ENCODE measurements at regions not wholly inside any gene's neighbourhood (a gene's known extent, or its start where the extent isn't known, plus 50 kb on each side); places are given as distances from the start of the nearest gene placed in this dataset.

- no peak overlapping the region for H3K23ac ChIP-seq (ENCODE audit: low read depth, low read length, poor library complexity)
- no peak overlapping the region for H2BK5ac ChIP-seq (ENCODE audit: low read length)
- H2AK5ac ChIP-seq (ENCODE audit: low read depth, low read length), result no peak overlapping the region
- H3K4me2 ChIP-seq (ENCODE audit: insufficient read depth, low read length, poor library complexity, severe bottlenecking), result no peak overlapping the region
- H3K4me3 ChIP-seq (ENCODE audit: low read length in 2 of 2), result no peak overlapping the region
- no peak for DNase-seq (ENCODE audit: low spot score)
- H2BK15ac ChIP-seq (ENCODE audit: low read length), result no peak overlapping the region
- no peaks in the 10 kb centered on the region for H3K9me3 ChIP-seq (replicated peaks in 1 of 2; ENCODE audit: control insufficient read depth in 2 of 2, insufficient read depth in 1 of 2, low read depth in 1 of 2, low read length in 2 of 2)
- H3K9ac ChIP-seq (ENCODE audit: low read depth, low read length, poor library complexity), result no peak overlapping the region
- H2BK12ac ChIP-seq (ENCODE audit: low read length), result no peak overlapping the region
- H4K8ac ChIP-seq (ENCODE audit: low read depth, low read length), result no peak overlapping the region
- no peak overlapping the region for H4K91ac ChIP-seq (ENCODE audit: low read depth, low read length, poor library complexity)
- no peak overlapping the region for H2BK120ac ChIP-seq (ENCODE audit: low read depth, low read length)
- H3K18ac ChIP-seq (ENCODE audit: low read length), result no peak overlapping the region
- peak overlapping the region; percentile 10 for H2AFZ ChIP-seq (ENCODE audit: low read length)
- no peaks in the 10 kb centered on the region for H3K36me3 ChIP-seq (replicated peaks in 1 of 2; ENCODE audit: control insufficient read depth in 2 of 2, insufficient read depth in 2 of 2, low read length in 2 of 2)
- no CpG with 5 or more reads among the region's 4 CpGs for WGBS, 2 donors (ENCODE audit: extremely low coverage in 2 of 2, insufficient read length in 2 of 2, insufficient replicate concordance in 1 of 2)
- no peak overlapping the region for H3K4ac ChIP-seq (ENCODE audit: low read length)
- no peak overlapping the region for H3K27ac ChIP-seq (replicated peaks; ENCODE audit: low read length)
- H3K79me1 ChIP-seq (ENCODE audit: low read depth, low read length), result no peaks in the 10 kb centered on the region
- H3K4me1 ChIP-seq (ENCODE audit: control insufficient read depth in 2 of 2, insufficient read depth in 1 of 2, low read depth in 1 of 2, low read length in 2 of 2), result no peaks in the 10 kb centered on the region
- no peak overlapping the region for H3K14ac ChIP-seq (ENCODE audit: low read length)
- no peaks in the 10 kb centered on the region for H3K27me3 ChIP-seq (ENCODE audit: control insufficient read depth in 3 of 3, insufficient read depth in 3 of 3, low read depth in 1 of 3, low read length in 3 of 3)
Observed at GRCh38 chr15:60162968-60163355, 158.9 kb downstream of the FOXB1 start.

GRCh38 chr15:60165111-60165510 lies 161.0 kb downstream of the FOXB1 start:
- Histone ChIP-seq H3K4me2 (ENCODE audit: insufficient read depth, low read length, poor library complexity, severe bottlenecking) (no peak overlapping the region), H3K9me3 (replicated peaks in 1 of 2; ENCODE audit: control insufficient read depth in 2 of 2, insufficient read depth in 1 of 2, low read depth in 1 of 2, low read length in 2 of 2) (no peaks in the 10 kb centered on the region), H3K9ac (ENCODE audit: low read depth, low read length, poor library complexity) (no peak overlapping the region), H3K23ac (ENCODE audit: low read depth, low read length, poor library complexity) (no peak overlapping the region), H3K27me3 (ENCODE audit: control insufficient read depth in 3 of 3, insufficient read depth in 3 of 3, low read depth in 1 of 3, low read length in 3 of 3) (no peaks in the 10 kb centered on the region), H4K91ac (ENCODE audit: low read depth, low read length, poor library complexity) (no peak overlapping the region), H2BK5ac (ENCODE audit: low read length) (no peak overlapping the region), H2BK12ac (ENCODE audit: low read length) (no peak overlapping the region), H3K4me3 (ENCODE audit: low read length in 2 of 2) (no peak overlapping the region), H3K14ac (ENCODE audit: low read length) (no peak overlapping the region), H3K27ac (replicated peaks; ENCODE audit: low read length) (no peak overlapping the region), H2AFZ (ENCODE audit: low read length) (no peak overlapping the region), H2BK120ac (ENCODE audit: low read depth, low read length) (no peak overlapping the region), H3K36me3 (replicated peaks in 1 of 2; ENCODE audit: control insufficient read depth in 2 of 2, insufficient read depth in 2 of 2, low read length in 2 of 2) (no peaks in the 10 kb centered on the region), H3K18ac (ENCODE audit: low read length) (peak overlapping the region; percentile 48), H3K4me1 (ENCODE audit: control insufficient read depth in 2 of 2, insufficient read depth in 1 of 2, low read depth in 1 of 2, low read length in 2 of 2) (no peaks in the 10 kb centered on the region), H3K4ac (ENCODE audit: low read length) (no peak overlapping the region), H2AK5ac (ENCODE audit: low read depth, low read length) (no peak overlapping the region), H3K79me1 (ENCODE audit: low read depth, low read length) (no peaks in the 10 kb centered on the region), H2BK15ac (ENCODE audit: low read length) (no peak overlapping the region), H4K8ac (ENCODE audit: low read depth, low read length) (no peak overlapping the region)
- no CpG with 5 or more reads among the region's 3 CpGs for whole genome bisulfite sequencing, 2 donors (ENCODE audit: extremely low coverage in 2 of 2, insufficient read length in 2 of 2, insufficient replicate concordance in 1 of 2)
- no peak for DNase-seq (ENCODE audit: low spot score)

- Histone ChIP-seq H3K79me1 (ENCODE audit: low read depth, low read length) (no peaks in the 10 kb centered on the region), H3K4me2 (ENCODE audit: insufficient read depth, low read length, poor library complexity, severe bottlenecking) (no peak overlapping the region), H2BK15ac (ENCODE audit: low read length) (no peak overlapping the region), H2BK12ac (ENCODE audit: low read length) (no peak overlapping the region), H3K27me3 (ENCODE audit: control insufficient read depth in 3 of 3, insufficient read depth in 3 of 3, low read depth in 1 of 3, low read length in 3 of 3) (peaks cover 0 to 8% (median 0%) of the 10 kb centered on the region in 3 experiments), H3K9ac (ENCODE audit: low read depth, low read length, poor library complexity) (no peak overlapping the region), H3K9me3 (replicated peaks in 1 of 2; ENCODE audit: control insufficient read depth in 2 of 2, insufficient read depth in 1 of 2, low read depth in 1 of 2, low read length in 2 of 2) (no peaks in the 10 kb centered on the region), H3K4ac (ENCODE audit: low read length) (no peak overlapping the region), H2BK120ac (ENCODE audit: low read depth, low read length) (no peak overlapping the region), H4K91ac (ENCODE audit: low read depth, low read length, poor library complexity) (no peak overlapping the region), H4K8ac (ENCODE audit: low read depth, low read length) (no peak overlapping the region), H3K4me3 (ENCODE audit: low read length in 2 of 2) (no peak overlapping the region), H3K36me3 (replicated peaks in 1 of 2; ENCODE audit: control insufficient read depth in 2 of 2, insufficient read depth in 2 of 2, low read length in 2 of 2) (no peaks in the 10 kb centered on the region), H3K4me1 (ENCODE audit: control insufficient read depth in 2 of 2, insufficient read depth in 1 of 2, low read depth in 1 of 2, low read length in 2 of 2) (no peaks in the 10 kb centered on the region), H2AK5ac (ENCODE audit: low read depth, low read length) (no peak overlapping the region), H3K27ac (replicated peaks; ENCODE audit: low read length) (no peak overlapping the region), H3K23ac (ENCODE audit: low read depth, low read length, poor library complexity) (no peak overlapping the region), H2AFZ (ENCODE audit: low read length) (no peak overlapping the region), H2BK5ac (ENCODE audit: low read length) (no peak overlapping the region), H3K14ac (ENCODE audit: low read length) (no peak overlapping the region), H3K18ac (ENCODE audit: low read length) (no peak overlapping the region)
- no CpG with 5 or more reads among the region's 1 CpG for WGBS, 2 donors (ENCODE audit: extremely low coverage in 2 of 2, insufficient read length in 2 of 2, insufficient replicate concordance in 1 of 2)
- DNase-seq (ENCODE audit: low spot score), result no peak
Observed at GRCh38 chr15:60172143-60172542, 168.0 kb downstream of the FOXB1 start.

GRCh38 chr15:60179786-60180391 lies 175.8 kb downstream of the FOXB1 start:
- no CpG with 5 or more reads among the region's 2 CpGs for WGBS, 2 donors (ENCODE audit: extremely low coverage in 2 of 2, insufficient read length in 2 of 2, insufficient replicate concordance in 1 of 2)
- Histone ChIP-seq H2BK5ac (ENCODE audit: low read length) (no peak overlapping the region), H3K9me3 (replicated peaks in 1 of 2; ENCODE audit: control insufficient read depth in 2 of 2, insufficient read depth in 1 of 2, low read depth in 1 of 2, low read length in 2 of 2) (no peaks in the 10 kb centered on the region), H2BK120ac (ENCODE audit: low read depth, low read length) (no peak overlapping the region), H3K36me3 (replicated peaks in 1 of 2; ENCODE audit: control insufficient read depth in 2 of 2, insufficient read depth in 2 of 2, low read length in 2 of 2) (no peaks in the 10 kb centered on the region), H3K79me1 (ENCODE audit: low read depth, low read length) (no peaks in the 10 kb centered on the region), H3K4ac (ENCODE audit: low read length) (no peak overlapping the region), H3K9ac (ENCODE audit: low read depth, low read length, poor library complexity) (no peak overlapping the region), H3K18ac (ENCODE audit: low read length) (no peak overlapping the region), H3K4me1 (ENCODE audit: control insufficient read depth in 2 of 2, insufficient read depth in 1 of 2, low read depth in 1 of 2, low read length in 2 of 2) (peaks cover 0 to 2% of the 10 kb centered on the region in 2 donors), H3K27me3 (ENCODE audit: control insufficient read depth in 3 of 3, insufficient read depth in 3 of 3, low read depth in 1 of 3, low read length in 3 of 3) (peaks cover 0 to 6% (median 0%) of the 10 kb centered on the region in 3 experiments), H4K8ac (ENCODE audit: low read depth, low read length) (no peak overlapping the region), H3K4me2 (ENCODE audit: insufficient read depth, low read length, poor library complexity, severe bottlenecking) (no peak overlapping the region), H3K23ac (ENCODE audit: low read depth, low read length, poor library complexity) (no peak overlapping the region), H2BK15ac (ENCODE audit: low read length) (no peak overlapping the region), H3K27ac (replicated peaks; ENCODE audit: low read length) (no peak overlapping the region), H2BK12ac (ENCODE audit: low read length) (no peak overlapping the region), H2AK5ac (ENCODE audit: low read depth, low read length) (no peak overlapping the region), H4K91ac (ENCODE audit: low read depth, low read length, poor library complexity) (no peak overlapping the region), H3K14ac (ENCODE audit: low read length) (no peak overlapping the region), H3K4me3 (ENCODE audit: low read length in 2 of 2) (no peak overlapping the region), H2AFZ (ENCODE audit: low read length) (no peak overlapping the region)
- DNase-seq (ENCODE audit: low spot score), result peak; percentile 17

All from neuronal stem cell (in vitro differentiated cells).